ENCODE measurements at regions not wholly inside any gene's neighbourhood (a gene's known extent, or its start where the extent isn't known, plus 50 kb on each side); places are given as distances from the start of the nearest gene placed in this dataset.

DNA sequence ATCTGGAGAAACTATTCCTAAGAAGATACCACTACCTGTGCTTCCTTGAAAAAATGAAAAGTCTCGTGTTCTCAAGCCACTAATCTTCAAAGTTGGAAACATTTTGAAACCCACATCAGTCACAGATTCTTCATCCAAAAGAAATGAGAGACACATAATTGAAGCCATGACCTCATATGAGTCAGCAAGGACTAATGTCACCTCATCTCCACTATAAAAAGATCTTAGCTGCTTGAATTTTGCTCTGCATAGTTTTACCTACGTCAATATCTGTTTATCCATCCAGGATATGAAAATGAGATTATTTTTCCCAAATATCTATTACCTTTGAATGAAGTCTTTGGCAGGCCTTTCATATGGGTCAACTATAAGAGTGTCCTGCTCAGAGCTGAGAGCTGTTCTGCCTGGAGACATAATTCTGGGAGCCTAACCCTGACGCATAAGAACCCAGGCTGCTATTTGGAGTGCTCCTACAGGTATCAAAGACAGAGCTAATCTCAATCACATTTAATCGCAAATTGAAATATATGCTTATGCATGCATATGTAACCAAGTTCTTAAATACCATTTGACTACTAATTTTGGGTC is 312.5 kb upstream of the PKN2 start:
- no peak for TF ChIP-seq CTCF (IDR thresholded peaks at IDR 0.05; ENCODE audit: insufficient read depth, low read depth, low read length)
- DNase-seq (ENCODE audit: low read depth), result no peak
- no peak overlapping the region for H3K4me3 ChIP-seq (ENCODE audit: low read depth, low read length)

DNA sequence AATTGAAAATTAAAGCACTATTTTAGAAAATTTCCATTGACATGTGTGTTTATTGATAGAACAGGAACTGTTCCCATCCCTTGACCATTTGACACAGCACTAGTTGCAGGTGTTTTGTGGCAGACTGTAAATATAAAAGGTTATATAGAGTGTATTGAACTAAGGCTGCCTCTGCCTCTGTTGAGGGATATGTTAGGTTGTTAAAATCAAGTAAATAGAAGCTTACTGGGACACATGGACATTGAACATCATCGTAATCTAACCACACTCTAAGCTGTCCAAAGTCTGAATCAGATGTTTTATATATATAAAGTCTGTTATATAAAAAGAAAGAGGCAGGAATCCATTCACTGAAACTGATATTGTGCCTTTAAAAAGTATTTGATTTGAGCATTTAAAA is 308.1 kb upstream of the PKN2 start:
- no peak for DNase-seq (ENCODE audit: low read depth)
- H3K4me3 ChIP-seq (ENCODE audit: low read depth, low read length), result no peak overlapping the region
- TF ChIP-seq CTCF (IDR thresholded peaks at IDR 0.05; ENCODE audit: insufficient read depth, low read depth, low read length), result no peak

- no peak overlapping the region for H3K4me3 ChIP-seq (ENCODE audit: low read depth, low read length)
- TF ChIP-seq CTCF (IDR thresholded peaks at IDR 0.05; ENCODE audit: insufficient read depth, low read depth, low read length), result no peak
- DNase-seq (ENCODE audit: low read depth), result no peak
Observed at GRCh38 chr1:88376421-88376820, 307.7 kb upstream of the PKN2 start.

DNA sequence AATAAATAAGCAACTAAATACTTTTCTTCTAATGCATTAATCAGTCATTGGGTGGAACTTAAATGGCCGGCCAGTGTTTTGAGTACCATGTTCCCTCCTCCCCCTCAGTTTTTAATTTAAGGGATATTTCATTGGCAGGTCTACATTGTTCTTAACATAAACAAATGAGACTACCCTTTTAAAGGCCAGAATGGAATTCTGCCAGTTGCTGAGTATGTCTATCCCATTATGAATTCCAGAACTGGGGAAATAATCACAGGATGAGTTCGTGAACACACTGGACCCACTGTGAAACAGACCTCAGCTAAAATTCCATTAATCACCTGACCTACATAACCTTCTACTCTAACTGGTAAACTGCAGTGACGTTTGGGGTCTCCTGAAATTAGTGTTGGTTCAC is 305.5 kb upstream of the PKN2 start:
- H3K4me3 ChIP-seq (ENCODE audit: low read depth, low read length), result no peak overlapping the region
- no peak for DNase-seq (ENCODE audit: low read depth)
- TF ChIP-seq CTCF (IDR thresholded peaks at IDR 0.05; ENCODE audit: insufficient read depth, low read depth, low read length), result no peak

DNA sequence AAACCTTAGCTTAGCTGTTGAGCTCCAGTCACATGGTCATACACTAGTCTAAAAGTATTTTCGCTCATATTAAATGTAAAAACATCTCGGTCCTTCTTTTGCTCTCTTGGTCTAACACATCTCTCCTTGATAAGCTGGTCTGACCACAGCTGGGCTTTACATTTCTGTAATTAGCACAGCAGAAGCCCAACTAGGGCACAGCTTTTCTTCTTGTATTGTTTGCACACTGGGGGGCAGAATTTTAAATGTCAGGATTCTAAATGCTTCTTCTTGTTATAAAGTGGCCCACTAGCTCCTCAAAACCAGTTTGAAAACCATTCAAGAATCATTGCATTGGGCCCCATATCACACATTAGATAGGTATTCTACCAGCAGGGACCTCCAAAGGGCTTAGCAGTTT is 289.1 kb upstream of the PKN2 start:
- no peak for TF ChIP-seq CTCF (IDR thresholded peaks at IDR 0.05; ENCODE audit: insufficient read depth, low read depth, low read length)
- DNase-seq (ENCODE audit: low read depth), result no peak
- no peak overlapping the region for H3K4me3 ChIP-seq (ENCODE audit: low read depth, low read length)

DNA sequence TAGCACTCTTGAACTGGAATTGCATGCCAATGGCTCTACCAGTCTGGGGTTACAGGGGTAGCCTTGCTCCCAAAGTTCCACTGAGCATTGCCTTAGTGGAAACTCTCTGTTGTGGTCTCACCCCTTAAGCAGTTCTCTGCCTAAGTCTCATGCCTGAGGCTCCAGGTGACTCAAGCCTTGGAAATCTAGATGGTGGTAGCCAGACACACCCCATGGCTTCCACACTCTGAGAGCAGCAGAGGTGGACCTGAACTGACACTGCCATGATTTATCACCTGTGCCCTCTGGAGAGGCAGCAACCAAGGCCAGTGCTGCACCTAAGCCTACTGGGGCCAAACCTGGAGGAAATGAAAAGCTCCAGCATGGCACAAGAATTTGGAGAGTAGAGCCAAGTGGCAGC is 285.7 kb upstream of the PKN2 start:
- no peak for DNase-seq (ENCODE audit: low read depth)
- no peak overlapping the region for H3K4me3 ChIP-seq (ENCODE audit: low read depth, low read length)
- no peak for TF ChIP-seq CTCF (IDR thresholded peaks at IDR 0.05; ENCODE audit: insufficient read depth, low read depth, low read length)

GRCh38 chr1:88399690-88400089 is 284.4 kb upstream of the PKN2 start:
- no peak for DNase-seq (ENCODE audit: low read depth)
- H3K4me3 ChIP-seq (ENCODE audit: low read depth, low read length), result no peak overlapping the region
- TF ChIP-seq CTCF (IDR thresholded peaks at IDR 0.05; ENCODE audit: insufficient read depth, low read depth, low read length), result no peak
